Natural killer cell (primary cell): ENCODE measurements at regions not wholly inside any gene's neighbourhood (a gene's known extent, or its start where the extent isn't known, plus 50 kb on each side); places are given as distances from the start of the nearest gene placed in this dataset.

Source experiments
- ATAC-seq, 3 donors: fragments of 150-1000 bp in 2 of 3; fragments of 200-7000 bp in 1 of 3; cut with Tn5 transposase; 1 replicate in 1 of 3; 2 replicates in 2 of 3; pipeline ENCODE4 v1.10.0; 2021; ENCODE audit warnings: mild to moderate bottlenecking in 2 of 3, moderate library complexity in 2 of 3
- DNase-seq, 2 donors: peaks; one replicate each; pipeline versions ENCODE4 v3.0.0 to v3.0.0-alpha.2; 2013 to 2021; ENCODE audit warnings: mixed read lengths in 1 of 2
- H3K27ac ChIP-seq: one replicate; pipeline ENCODE4 v1.5.1; 2013; ENCODE audit warnings: mild to moderate bottlenecking, low read length
- H3K27me3 ChIP-seq: one replicate; pipeline ENCODE4 v1.6.1; 2013; ENCODE audit warnings: low read length; ENCODE audit not compliant: control insufficient read depth, insufficient read depth
- H3K36me3 ChIP-seq: one replicate; pipeline ENCODE4 v1.6.1; 2013; ENCODE audit warnings: low read length; ENCODE audit not compliant: control insufficient read depth, insufficient read depth
- H3K4me1 ChIP-seq: one replicate; pipeline ENCODE4 v1.6.1; 2013; ENCODE audit warnings: low read length; ENCODE audit not compliant: control insufficient read depth, insufficient read depth
- H3K4me3 ChIP-seq: one replicate; pipeline ENCODE4 v1.5.1; 2013; ENCODE audit warnings: low read length
- H3K9me3 ChIP-seq: one replicate; pipeline ENCODE4 v1.6.1; 2013; ENCODE audit warnings: low read length; ENCODE audit not compliant: control insufficient read depth, insufficient read depth
- H3K27ac Mint-ChIP-seq, 2 donors: one replicate each; pipeline ENCODE4 v1.8.0; 2022; ENCODE audit warnings: mild to moderate bottlenecking in 2 of 2, mixed read lengths in 2 of 2, moderate library complexity in 1 of 2
- H3K27me3 Mint-ChIP-seq, 2 donors: one replicate each; pipeline ENCODE4 v1.8.0; 2022; ENCODE audit warnings: low read depth in 2 of 2, mixed read lengths in 2 of 2
- H3K36me3 Mint-ChIP-seq: one replicate; pipeline ENCODE4 v1.8.0; 2022; ENCODE audit warnings: mixed read lengths
- H3K4me1 Mint-ChIP-seq, 2 donors: one replicate each; pipeline ENCODE4 v1.8.0; 2022; ENCODE audit warnings: mixed read lengths in 2 of 2
- H3K4me3 Mint-ChIP-seq: one replicate; pipeline ENCODE4 v1.8.0; 2022; ENCODE audit warnings: mild to moderate bottlenecking, moderate library complexity, mixed read lengths
- H3K9me3 Mint-ChIP-seq, 2 donors: one replicate each; pipeline ENCODE4 v1.8.0; 2022; ENCODE audit warnings: mixed read lengths in 2 of 2
- CTCF ChIP-seq: fragments of 200-600 bp; IDR thresholded peaks from one replicate; pipeline ENCODE4 v1.8.0; 2022; ENCODE audit warnings: antibody characterized with exemption
- WGBS: methylation state at CpG from one replicate; pipeline ENCODE4 v1.1.7; 2013; ENCODE audit warnings: missing lambda C conversion rate; ENCODE audit not compliant: insufficient coverage; 5-methylcytosine and 5-hydroxymethylcytosine counted together
- intact Hi-C: fragments of 100-400 bp; cut with micrococcal nuclease; formaldehyde crosslinking; loops from one replicate; pipeline ENCODE4 v1.14.2; 2022

GRCh38 chr12:41684997-41685396, 459.7 kb downstream of the GXYLT1 start:
- H3K4me1 Mint-ChIP-seq, result no peaks in the 10 kb centered on the region
- intact Hi-C loops, result no loop called here
- no peak for DNase-seq

DNA sequence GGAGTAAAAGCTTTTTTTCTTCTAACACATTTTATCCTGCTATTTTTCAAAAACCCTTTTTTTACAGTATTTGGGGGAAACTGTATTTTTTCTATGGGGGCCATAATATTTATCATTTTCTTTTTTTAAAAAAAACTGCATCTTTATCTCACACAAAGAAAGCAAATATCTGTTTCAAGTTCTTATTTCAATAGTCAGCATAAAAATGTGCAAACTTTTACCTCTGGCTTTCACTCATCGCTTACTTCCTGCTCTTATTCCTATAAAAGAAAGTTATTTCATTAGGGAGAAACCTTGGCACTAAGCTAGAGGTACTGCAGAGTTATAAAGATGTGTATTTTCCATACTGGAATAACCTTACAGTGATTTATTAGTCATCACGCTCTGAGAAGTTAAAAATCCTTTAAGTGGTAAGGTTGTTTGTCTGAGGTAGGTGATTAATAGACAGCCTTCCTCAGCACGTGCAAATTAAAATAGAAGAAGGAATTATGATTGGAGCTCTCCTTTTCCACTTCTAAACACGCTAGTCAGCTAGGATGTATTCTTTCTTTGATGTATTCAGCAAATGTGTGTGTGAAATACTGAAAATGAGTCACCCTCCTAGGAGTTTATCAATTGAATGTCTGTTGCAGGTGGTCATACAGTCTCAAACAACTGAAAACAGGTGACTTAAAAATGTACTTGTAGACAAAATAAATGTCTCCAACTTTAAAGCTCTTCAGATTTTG, 461.0 kb downstream of the GXYLT1 start:
- no peaks in the 10 kb centered on the region for H3K27me3 Mint-ChIP-seq
- peaks cover 4% of the 10 kb centered on the region in 2 donors for H3K9me3 Mint-ChIP-seq
- no peak overlapping the region for H3K27ac Mint-ChIP-seq
- ATAC-seq (no peak), DNase-seq (no peak)
- H3K9me3 ChIP-seq, result no peaks in the 10 kb centered on the region
- H3K36me3 Mint-ChIP-seq, result no peaks in the 10 kb centered on the region
- no peak overlapping the region for H3K4me3 Mint-ChIP-seq
- TF ChIP-seq CTCF, result no peak
- intact Hi-C loops, result no loop called here
- no peak overlapping the region for H3K4me3 ChIP-seq
- no peaks in the 10 kb centered on the region for H3K36me3 ChIP-seq
- H3K4me1 Mint-ChIP-seq, result no peaks in the 10 kb centered on the region
- H3K4me1 ChIP-seq, result no peaks in the 10 kb centered on the region
- H3K27me3 ChIP-seq, result no peaks in the 10 kb centered on the region
- H3K27ac ChIP-seq, result no peak overlapping the region
- 100% methylated on average over 1 of the region's 4 CpGs for WGBS

More at GRCh38 chr12:41684997-41685396, 459.7 kb downstream of the GXYLT1 start:
- Mint-ChIP-seq H3K27me3 (no peaks in the 10 kb centered on the region), H3K4me3 (no peak overlapping the region), H3K27ac (no peak overlapping the region), H3K36me3 (no peaks in the 10 kb centered on the region), H3K9me3 (peaks cover 3 to 4% of the 10 kb centered on the region in 2 donors)
- no peak for TF ChIP-seq CTCF
- Histone ChIP-seq H3K36me3 (no peaks in the 10 kb centered on the region), H3K4me3 (no peak overlapping the region), H3K27me3 (no peaks in the 10 kb centered on the region), H3K27ac (no peak overlapping the region), H3K4me1 (no peaks in the 10 kb centered on the region), H3K9me3 (no peaks in the 10 kb centered on the region)
- no peak for ATAC-seq

DNA sequence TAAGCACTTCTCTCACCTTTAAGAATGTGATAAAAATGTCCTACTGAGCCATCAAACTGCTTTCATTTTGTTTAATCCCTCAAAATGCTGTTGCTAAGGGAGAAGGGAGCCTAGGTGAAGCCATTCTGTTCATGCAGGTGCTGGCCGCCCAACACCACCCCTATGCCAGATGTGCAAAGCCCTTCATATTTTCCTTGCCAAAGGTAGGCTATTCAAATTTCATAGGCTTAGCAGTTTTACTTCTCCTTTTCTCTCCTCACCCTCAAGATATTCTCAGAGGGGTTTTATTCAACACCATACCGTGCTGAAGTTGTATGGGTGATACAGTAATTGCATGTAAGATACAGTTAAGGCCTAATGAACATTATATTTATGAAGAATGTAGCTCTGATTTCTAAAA, 461.7 kb downstream of the GXYLT1 start:
- no peak overlapping the region for H3K27ac ChIP-seq
- intact Hi-C loops, result no loop called here
- H3K27ac Mint-ChIP-seq, result no peak overlapping the region
- H3K9me3 ChIP-seq, result no peaks in the 10 kb centered on the region
- ATAC-seq (no peak), DNase-seq (no peak)
- no peaks in the 10 kb centered on the region for H3K27me3 ChIP-seq
- H3K4me3 Mint-ChIP-seq, result no peak overlapping the region
- no peaks in the 10 kb centered on the region for H3K4me1 Mint-ChIP-seq
- H3K9me3 Mint-ChIP-seq, result peaks cover 4 to 5% of the 10 kb centered on the region in 2 donors
- no CpG with 5 or more reads among the region's 2 CpGs for WGBS
- H3K36me3 Mint-ChIP-seq, result no peaks in the 10 kb centered on the region
- no peaks in the 10 kb centered on the region for H3K27me3 Mint-ChIP-seq
- H3K4me3 ChIP-seq, result no peak overlapping the region
- TF ChIP-seq CTCF, result no peak
- no peaks in the 10 kb centered on the region for H3K36me3 ChIP-seq
- no peaks in the 10 kb centered on the region for H3K4me1 ChIP-seq

GRCh38 chr12:41681898-41682297, 462.8 kb downstream of the GXYLT1 start:
- no peaks in the 10 kb centered on the region for H3K27me3 ChIP-seq
- Mint-ChIP-seq H3K27ac (no peak overlapping the region), H3K27me3 (no peaks in the 10 kb centered on the region), H3K4me3 (no peak overlapping the region), H3K36me3 (no peaks in the 10 kb centered on the region), H3K9me3 (peaks cover 3 to 4% of the 10 kb centered on the region in 2 donors), H3K4me1 (no peaks in the 10 kb centered on the region)
- H3K27ac ChIP-seq, result no peak overlapping the region
- no peaks in the 10 kb centered on the region for H3K9me3 ChIP-seq
- DNase-seq (no peak), ATAC-seq (no peak)
- H3K4me1 ChIP-seq, result no peaks in the 10 kb centered on the region
- TF ChIP-seq CTCF, result no peak
- no peaks in the 10 kb centered on the region for H3K36me3 ChIP-seq
- 92% methylated on average over 3 of the region's 3 CpGs for WGBS
- intact Hi-C loops, result no loop called here
- H3K4me3 ChIP-seq, result no peak overlapping the region
